Thymus (tissue), 11 donors: ENCODE measurements at regions not wholly inside any gene's neighbourhood (a gene's known extent, or its start where the extent isn't known, plus 50 kb on each side); places are given as distances from the start of the nearest gene placed in this dataset.

Experiments used
- DNase-seq, 9 donors: peaks; one replicate each; pipeline ENCODE4 v3.0.0-alpha.2; 2013; ENCODE audit warnings: low spot score in 9 of 9, low read depth in 6 of 9, missing footprints in 1 of 9
- H3K27ac ChIP-seq, 2 donors: one replicate each; pipeline ENCODE4 v1.5.1; 2013; ENCODE audit warnings: control low read depth in 1 of 2, low read depth in 1 of 2, low read length in 1 of 2, mild to moderate bottlenecking in 1 of 2, moderate library complexity in 1 of 2
- H3K27me3 ChIP-seq, 2 donors: one replicate each; pipeline ENCODE4 v1.5.1; 2013; ENCODE audit warnings: low read length in 1 of 2; ENCODE audit not compliant: control insufficient read depth in 2 of 2, insufficient read depth in 1 of 2
- H3K36me3 ChIP-seq, 2 donors: one replicate each; pipeline ENCODE4 v1.5.1; 2013; ENCODE audit warnings: low read length in 1 of 2, mild to moderate bottlenecking in 1 of 2, moderate library complexity in 1 of 2; ENCODE audit not compliant: control insufficient read depth in 2 of 2, insufficient read depth in 2 of 2
- H3K4me1 ChIP-seq, 2 donors: one replicate each; pipeline ENCODE4 v1.5.1; 2013; ENCODE audit warnings: low read length in 2 of 2; ENCODE audit not compliant: control insufficient read depth in 2 of 2, insufficient read depth in 2 of 2
- H3K4me3 ChIP-seq, 2 donors: one replicate each; pipeline ENCODE4 v1.5.1; 2013; ENCODE audit warnings: low read length in 2 of 2, control low read depth in 1 of 2, mild to moderate bottlenecking in 1 of 2
- H3K9me3 ChIP-seq, 2 donors: one replicate each; pipeline ENCODE4 v1.5.1; 2013; ENCODE audit warnings: low read length in 1 of 2, mild to moderate bottlenecking in 1 of 2; ENCODE audit not compliant: control insufficient read depth in 2 of 2, insufficient read depth in 1 of 2
- WGBS: extraction: QIAGEN DNeasy Blood & Tissue Kit; methylation state at CpG from one replicate; pipeline ENCODE4 v1.1.7; 2013; 5-methylcytosine and 5-hydroxymethylcytosine counted together
- donor health status: healthy.

DNA sequence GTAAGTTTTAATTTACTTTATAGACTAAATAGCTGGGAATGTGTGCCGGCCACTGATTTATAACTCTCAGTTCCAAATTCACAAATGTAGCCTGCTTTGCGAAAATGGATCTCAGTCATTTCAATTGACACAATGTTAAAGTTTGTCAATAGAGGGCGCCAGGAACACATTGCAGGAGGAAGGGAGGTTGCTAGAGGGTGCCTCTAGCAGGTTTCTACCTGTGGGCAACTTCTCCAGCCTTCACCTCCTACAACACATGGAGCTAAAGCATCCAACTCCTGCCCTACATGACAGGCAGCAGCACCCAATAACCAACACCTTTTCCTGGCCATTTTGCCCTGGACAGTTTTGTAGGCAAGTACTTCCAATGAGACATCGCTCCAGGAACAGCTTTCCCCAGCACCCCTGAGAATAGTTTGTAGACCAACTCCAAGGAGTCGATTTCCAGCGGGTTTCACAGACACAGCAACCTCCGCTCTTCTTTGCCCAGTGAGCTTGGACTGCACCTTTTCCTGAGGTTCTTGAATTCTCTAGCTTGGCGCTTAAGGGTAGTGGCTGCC is 784.8 kb upstream of the CDH2 start:
- no peaks in the 10 kb centered on the region for H3K27me3 ChIP-seq
- WGBS: 82% methylated on average over 8 of the region's 8 CpGs
- no peaks in the 10 kb centered on the region for H3K36me3 ChIP-seq
- H3K27ac ChIP-seq: no peak overlapping the region
- no peak overlapping the region for H3K4me3 ChIP-seq
- H3K4me1 ChIP-seq: no peaks in the 10 kb centered on the region
- peak in 3 of 9 donors; percentile 4 to 19 (median 11) for DNase-seq
- H3K9me3 ChIP-seq: no peaks in the 10 kb centered on the region

DNA sequence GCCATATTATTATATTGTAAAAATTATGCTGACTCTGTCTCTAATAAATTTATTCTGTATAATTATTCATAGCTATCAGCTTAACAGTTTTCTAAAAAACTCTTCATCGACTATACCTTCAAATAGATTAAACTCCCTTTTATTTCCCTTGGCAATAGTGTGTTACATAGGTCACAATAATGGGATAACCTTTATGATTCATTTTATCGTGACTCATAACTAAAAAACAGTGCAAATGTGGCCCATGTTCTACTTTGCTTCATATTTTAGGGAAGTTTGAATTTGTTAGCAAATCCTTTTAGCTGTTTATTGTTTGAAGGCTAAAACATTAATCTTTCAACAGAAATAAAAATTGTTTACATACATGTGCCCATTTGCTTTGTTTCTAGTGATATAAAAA is 783.2 kb upstream of the CDH2 start:
- H3K36me3 ChIP-seq: no peaks in the 10 kb centered on the region
- DNase-seq: no peak
- no peaks in the 10 kb centered on the region for H3K9me3 ChIP-seq
- no peak overlapping the region for H3K4me3 ChIP-seq
- no peaks in the 10 kb centered on the region for H3K27me3 ChIP-seq
- no peaks in the 10 kb centered on the region for H3K4me1 ChIP-seq
- no peak overlapping the region for H3K27ac ChIP-seq
- WGBS: 93% methylated on average over 2 of the region's 2 CpGs

DNA sequence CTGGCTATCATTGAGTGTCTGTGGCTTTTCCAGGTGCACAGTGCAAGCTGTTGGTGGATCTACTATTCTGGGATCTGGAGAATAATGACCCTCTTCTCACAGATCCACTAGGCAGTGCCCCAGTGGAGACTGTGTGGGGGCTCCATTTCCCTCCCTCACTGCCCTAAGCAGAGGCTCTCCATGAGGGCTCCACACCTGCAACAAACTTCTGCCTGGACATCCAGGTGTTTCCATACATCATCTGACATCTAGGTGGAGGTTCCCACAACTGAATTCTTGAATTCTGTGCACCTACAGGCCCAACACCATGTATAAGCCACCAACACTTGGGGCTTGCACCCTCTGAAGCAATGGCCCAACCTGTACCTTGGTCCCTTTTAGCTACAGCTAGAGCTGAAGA is 775.4 kb upstream of the CDH2 start:
- Histone ChIP-seq H3K4me1 (no peaks in the 10 kb centered on the region), H3K27me3 (no peaks in the 10 kb centered on the region), H3K4me3 (no peak overlapping the region), H3K9me3 (peaks cover 0 to 6% of the 10 kb centered on the region in 2 donors), H3K27ac (no peak overlapping the region), H3K36me3 (no peaks in the 10 kb centered on the region)
- no peak for DNase-seq

DNA sequence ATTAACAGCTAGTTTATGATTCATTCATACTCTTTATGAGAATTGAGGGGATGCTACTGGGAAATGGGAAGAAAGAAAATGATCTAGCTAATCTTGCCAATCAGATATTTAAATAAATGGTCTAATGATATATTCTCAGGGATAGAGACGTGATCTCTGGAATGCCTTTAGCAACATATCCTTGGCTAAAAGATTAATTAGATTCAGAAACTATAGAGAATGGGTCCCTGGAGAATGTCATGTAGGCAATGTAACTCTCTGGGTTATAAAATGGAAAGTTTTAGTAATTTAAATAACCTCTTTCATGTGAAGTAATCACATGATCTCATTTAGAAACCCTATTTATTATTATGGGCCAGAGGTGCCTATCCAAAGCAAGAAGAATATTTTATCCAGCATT is 771.0 kb upstream of the CDH2 start:
- H3K4me3 ChIP-seq: no peak overlapping the region
- H3K36me3 ChIP-seq: no peaks in the 10 kb centered on the region
- H3K27ac ChIP-seq: no peak overlapping the region
- H3K27me3 ChIP-seq: no peaks in the 10 kb centered on the region
- peaks cover 0 to 6% of the 10 kb centered on the region in 2 donors for H3K9me3 ChIP-seq
- DNase-seq: no peak
- WGBS: 94% methylated on average over 1 of the region's 1 CpG
- H3K4me1 ChIP-seq: no peaks in the 10 kb centered on the region

DNA sequence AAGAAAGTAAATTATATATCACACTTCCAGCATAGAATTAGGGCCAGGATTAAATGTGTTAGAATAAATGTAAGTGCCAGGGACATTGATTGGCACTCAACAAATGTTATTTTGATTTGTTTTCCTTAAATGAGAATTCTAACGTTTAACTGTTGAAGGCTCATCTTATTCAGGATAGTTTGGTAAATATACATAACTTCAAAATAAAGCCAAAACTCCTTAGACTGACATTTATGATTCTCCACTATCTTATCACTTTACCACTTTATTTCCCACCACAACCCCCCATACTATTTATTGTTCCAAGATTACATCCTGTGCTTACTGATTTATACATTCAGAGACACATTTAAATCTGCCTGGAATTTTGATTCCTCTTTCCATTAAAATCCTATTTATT is 769.5 kb upstream of the CDH2 start:
- 83% methylated on average over 1 of the region's 1 CpG for WGBS
- H3K9me3 ChIP-seq: no peaks in the 10 kb centered on the region
- H3K27ac ChIP-seq: no peak overlapping the region
- H3K4me3 ChIP-seq: no peak overlapping the region
- H3K36me3 ChIP-seq: no peaks in the 10 kb centered on the region
- no peak for DNase-seq
- no peaks in the 10 kb centered on the region for H3K4me1 ChIP-seq
- no peaks in the 10 kb centered on the region for H3K27me3 ChIP-seq

DNA sequence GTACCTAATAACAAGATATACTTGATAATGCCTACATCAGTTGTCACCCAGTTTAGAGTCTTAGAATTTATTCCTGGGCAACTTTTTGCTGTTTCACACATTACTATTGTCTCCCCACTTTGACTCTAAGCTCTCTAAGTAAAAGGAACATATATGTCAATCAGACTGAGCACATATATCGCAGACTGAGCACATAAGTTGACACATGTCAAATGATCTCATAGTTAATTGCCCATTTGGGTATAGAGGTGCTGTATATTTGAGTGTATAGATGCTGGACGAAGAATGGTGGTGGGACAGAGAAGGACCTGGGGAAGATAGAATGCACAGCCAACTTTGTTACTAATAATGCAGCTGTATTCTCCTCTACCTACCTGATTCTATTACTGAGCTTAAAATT is 746.0 kb upstream of the CDH2 start:
- WGBS: 94% methylated on average over 2 of the region's 2 CpGs
- H3K27ac ChIP-seq: no peak overlapping the region
- no peaks in the 10 kb centered on the region for H3K9me3 ChIP-seq
- H3K4me1 ChIP-seq: no peaks in the 10 kb centered on the region
- H3K27me3 ChIP-seq: no peaks in the 10 kb centered on the region
- no peak for DNase-seq
- no peaks in the 10 kb centered on the region for H3K36me3 ChIP-seq
- no peak overlapping the region for H3K4me3 ChIP-seq

DNA sequence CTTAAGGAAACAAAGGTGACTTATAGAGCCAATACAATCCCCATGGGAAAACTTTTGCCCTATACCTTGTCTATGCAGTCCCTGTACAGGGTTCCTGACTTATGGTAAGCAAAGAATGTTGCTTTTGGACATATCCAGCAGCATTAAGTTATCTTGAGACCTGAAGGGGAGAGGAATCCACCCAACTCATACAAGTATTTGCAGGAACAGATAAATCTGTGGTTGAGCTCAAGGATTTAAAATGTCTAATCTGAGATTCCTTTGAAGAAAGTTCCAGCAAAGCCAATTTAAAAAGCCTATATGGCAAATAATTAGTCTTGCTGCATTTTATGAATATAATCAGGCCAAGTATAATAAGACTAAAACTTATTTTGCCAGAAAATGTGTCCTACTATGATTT is 739.5 kb upstream of the CDH2 start:
- no peaks in the 10 kb centered on the region for H3K9me3 ChIP-seq
- H3K4me1 ChIP-seq: no peaks in the 10 kb centered on the region
- DNase-seq: no peak
- no peaks in the 10 kb centered on the region for H3K27me3 ChIP-seq
- H3K4me3 ChIP-seq: no peak overlapping the region
- H3K36me3 ChIP-seq: no peaks in the 10 kb centered on the region
- no peak overlapping the region for H3K27ac ChIP-seq

DNA sequence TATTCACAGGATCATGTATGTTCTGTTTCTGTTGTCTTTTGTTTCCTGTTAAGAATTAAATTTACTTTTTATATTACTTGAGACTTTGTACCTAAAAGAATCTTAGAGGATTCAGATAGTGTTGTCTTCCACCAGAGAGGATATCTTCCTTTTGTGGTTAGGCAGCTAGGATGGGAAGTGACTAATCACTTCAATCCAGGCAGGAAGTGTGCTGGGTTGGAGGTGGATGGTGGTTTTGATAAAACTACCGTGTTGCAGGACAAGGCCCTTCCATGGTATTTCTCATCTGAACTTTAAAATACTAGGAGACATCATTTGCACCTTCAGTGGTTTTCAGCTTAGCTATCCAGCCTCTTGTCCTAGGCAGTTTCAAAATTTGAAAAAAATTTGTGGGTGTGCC is 728.6 kb upstream of the CDH2 start:
- no peaks in the 10 kb centered on the region for H3K36me3 ChIP-seq
- no peak for DNase-seq
- no peaks in the 10 kb centered on the region for H3K9me3 ChIP-seq
- H3K4me3 ChIP-seq: no peak overlapping the region
- no peaks in the 10 kb centered on the region for H3K4me1 ChIP-seq
- H3K27ac ChIP-seq: no peak overlapping the region
- no peaks in the 10 kb centered on the region for H3K27me3 ChIP-seq
- 0% methylated on average over 1 of the region's 1 CpG for WGBS

DNA sequence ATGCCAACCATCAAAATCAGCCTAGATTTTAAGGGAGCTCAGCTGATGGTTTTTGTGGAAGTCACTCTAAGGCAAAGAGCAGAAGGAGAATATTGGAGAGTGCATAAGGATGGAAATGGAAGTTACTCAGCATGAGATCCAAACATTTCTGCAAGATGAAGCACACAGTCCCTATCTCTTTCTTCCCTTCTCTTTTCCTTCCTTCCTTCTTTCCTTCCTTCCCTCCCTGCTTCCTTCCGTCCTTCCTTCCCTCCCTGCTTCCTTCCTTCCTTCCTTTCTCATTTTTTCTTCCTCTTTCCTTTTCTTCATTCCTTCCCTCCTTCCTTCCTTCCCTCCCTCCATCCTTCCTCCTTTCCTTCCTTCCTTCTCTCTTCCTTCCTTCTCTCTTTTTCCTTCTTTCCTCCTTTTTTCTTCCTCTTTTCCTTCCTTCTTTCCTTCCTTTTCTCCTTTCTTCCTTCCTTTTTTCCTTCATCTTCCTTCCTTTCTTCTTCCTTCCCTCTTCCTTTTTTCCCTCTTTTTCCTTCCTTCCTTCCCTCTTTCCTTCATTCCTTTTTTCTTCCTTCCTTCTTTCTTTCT is 727.9 kb upstream of the CDH2 start:
- no peaks in the 10 kb centered on the region for H3K4me1 ChIP-seq
- 91% methylated on average over 1 of the region's 1 CpG for WGBS
- H3K27ac ChIP-seq: no peak overlapping the region
- H3K27me3 ChIP-seq: no peaks in the 10 kb centered on the region
- H3K9me3 ChIP-seq: no peaks in the 10 kb centered on the region
- H3K36me3 ChIP-seq: no peaks in the 10 kb centered on the region
- DNase-seq: no peak
- no peak overlapping the region for H3K4me3 ChIP-seq

DNA sequence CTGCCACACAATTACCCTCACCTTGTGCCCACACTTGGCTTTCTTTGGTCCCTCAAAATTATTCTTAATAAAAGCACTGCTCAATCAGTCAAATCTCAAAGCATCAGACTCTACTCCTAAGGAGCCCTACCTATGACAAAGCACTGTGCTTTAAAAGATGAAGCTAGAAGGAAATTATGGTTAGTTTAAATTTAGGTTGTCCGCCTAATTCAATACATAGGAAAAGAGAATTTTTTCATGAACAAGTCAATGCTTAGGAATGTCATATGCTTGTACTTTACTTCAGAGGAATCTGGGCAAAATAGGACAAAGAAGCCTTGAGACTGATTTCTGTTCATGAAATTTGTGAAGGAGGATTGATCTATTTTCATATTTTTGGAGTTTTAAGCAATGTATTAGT is 726.4 kb upstream of the CDH2 start:
- Histone ChIP-seq H3K9me3 (no peaks in the 10 kb centered on the region), H3K4me3 (no peak overlapping the region), H3K27me3 (no peaks in the 10 kb centered on the region), H3K27ac (no peak overlapping the region), H3K4me1 (no peaks in the 10 kb centered on the region), H3K36me3 (no peaks in the 10 kb centered on the region)
- no peak for DNase-seq
- WGBS: 52% methylated on average over 1 of the region's 1 CpG
